ENCODE measurements at regions not wholly inside any gene's neighbourhood (a gene's known extent, or its start where the extent isn't known, plus 50 kb on each side); places are given as distances from the start of the nearest gene placed in this dataset.

DNA sequence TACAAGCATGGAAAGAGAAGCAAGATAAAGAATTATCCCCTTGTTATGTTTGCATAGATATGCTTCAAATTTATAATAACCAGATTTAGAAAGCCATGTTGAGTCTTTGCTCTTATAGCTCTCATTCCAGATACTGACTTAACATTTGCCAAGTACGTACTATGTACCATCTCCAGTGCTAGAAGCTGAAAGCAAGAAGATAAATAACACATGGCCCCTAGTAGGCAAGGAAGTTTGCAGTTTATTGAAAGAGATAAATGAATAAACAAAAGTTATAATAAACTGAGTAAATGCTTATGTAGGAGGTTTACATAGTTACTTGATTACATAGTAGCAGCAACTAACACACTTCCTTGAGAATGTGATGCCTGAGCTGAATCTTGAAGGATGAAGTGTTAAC, 628.4 kb downstream of the HINT1 start:
- TF ChIP-seq CTCF (IDR thresholded peaks at IDR 0.05) (no peak), POLR2A (IDR thresholded peaks at IDR 0.05) (no peak), EP300 (IDR thresholded peaks at IDR 0.05) (no peak)
